HCT116 (cell line): ENCODE measurements at regions not wholly inside any gene's neighbourhood (a gene's known extent, or its start where the extent isn't known, plus 50 kb on each side); places are given as distances from the start of the nearest gene placed in this dataset.

Experiments
- ELF1 ChIP-seq: IDR thresholded peaks from 2 replicates; pipeline ENCODE4 v1.6.1; 2012; ENCODE audit warnings: low read depth, borderline replicate concordance
- SIN3A ChIP-seq: IDR thresholded peaks from 2 replicates; pipeline ENCODE4 v1.6.1; 2012; ENCODE audit warnings: low read depth

DNA sequence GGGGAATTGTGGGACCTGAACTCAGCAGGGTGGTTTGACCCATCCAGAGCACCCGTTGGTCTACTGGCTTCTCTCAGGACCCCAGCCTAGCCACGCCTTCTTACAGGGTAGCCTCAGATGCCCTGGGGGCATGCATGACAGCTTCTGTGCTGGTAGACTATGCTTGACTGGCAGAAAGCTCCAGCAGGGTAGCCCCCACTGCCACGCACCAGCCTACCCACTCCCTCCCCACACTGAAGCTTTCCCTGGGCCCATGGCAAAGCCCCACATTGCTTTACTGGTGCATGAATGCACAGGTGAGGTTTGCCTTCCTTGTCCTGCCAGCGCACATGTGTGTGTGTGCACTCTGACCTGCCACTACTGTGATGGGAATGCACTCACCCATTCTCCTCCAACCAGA, 772.2 kb downstream of the LRFN5 start:
- TF ChIP-seq ELF1 (no peak), SIN3A (no peak)
